Subcutaneous abdominal adipose tissue (tissue), 5 donors: ENCODE measurements at regions not wholly inside any gene's neighbourhood (a gene's known extent, or its start where the extent isn't known, plus 50 kb on each side); places are given as distances from the start of the nearest gene placed in this dataset.

ENCODE experiments used
- H3K27ac ChIP-seq: one replicate; pipeline ENCODE4 v1.7.0; 2013; ENCODE audit warnings: low read depth, mild to moderate bottlenecking, inconsistent platforms, low read length, moderate library complexity
- H3K27me3 ChIP-seq, 5 donors: one replicate each; pipeline ENCODE4 v1.7.0; 2013; ENCODE audit warnings: low read length in 5 of 5, inconsistent platforms in 1 of 5; ENCODE audit not compliant: control insufficient read depth in 5 of 5, insufficient read depth in 4 of 5
- H3K36me3 ChIP-seq, 5 donors: one replicate each; pipeline ENCODE4 v1.7.0; 2013; ENCODE audit warnings: low read length in 5 of 5; ENCODE audit not compliant: control insufficient read depth in 5 of 5, insufficient read depth in 5 of 5
- H3K4me1 ChIP-seq, 5 donors: one replicate each; pipeline ENCODE4 v1.7.0; 2013; ENCODE audit warnings: low read length in 5 of 5, mild to moderate bottlenecking in 3 of 5, moderate library complexity in 1 of 5; ENCODE audit not compliant: control insufficient read depth in 5 of 5, insufficient read depth in 5 of 5
- H3K4me3 ChIP-seq, 5 donors: one replicate each; pipeline ENCODE4 v1.7.0; 2013; ENCODE audit warnings: low read length in 5 of 5, low read depth in 1 of 5
- H3K9ac ChIP-seq, 5 donors: one replicate each; pipeline ENCODE4 v1.7.0; 2013; ENCODE audit warnings: low read length in 5 of 5, mild to moderate bottlenecking in 4 of 5, moderate library complexity in 3 of 5
- H3K9me3 ChIP-seq, 5 donors: one replicate each; pipeline ENCODE4 v1.7.0; 2013; ENCODE audit warnings: low read length in 5 of 5; ENCODE audit not compliant: control insufficient read depth in 5 of 5
- donor health status: healthy.
- donor health status: healthy.
- donor health status: healthy.
- donor health status: healthy.
- donor health status: healthy.

- Histone ChIP-seq H3K27me3 (no peaks in the 10 kb centered on the region), H3K36me3 (no peaks in the 10 kb centered on the region), H3K27ac (no peak overlapping the region)
These were observed 180.3 kb upstream of the LCORL start for GRCh38 chr4:18201885-18202284.

GRCh38 chr4:18198653-18199052 lies 177.1 kb upstream of the LCORL start:
- Histone ChIP-seq H3K27me3 (no peaks in the 10 kb centered on the region), H3K9me3 (no peaks in the 10 kb centered on the region), H3K36me3 (no peaks in the 10 kb centered on the region), H3K27ac (no peak overlapping the region), H3K4me1 (no peaks in the 10 kb centered on the region), H3K4me3 (no peak overlapping the region), H3K9ac (no peak overlapping the region)

More at GRCh38 chr4:18201885-18202284, 180.3 kb upstream of the LCORL start:
- H3K9ac ChIP-seq = no peak overlapping the region
- no peaks in the 10 kb centered on the region for H3K9me3 ChIP-seq
- no peak overlapping the region for H3K4me3 ChIP-seq
- H3K4me1 ChIP-seq = no peaks in the 10 kb centered on the region

DNA sequence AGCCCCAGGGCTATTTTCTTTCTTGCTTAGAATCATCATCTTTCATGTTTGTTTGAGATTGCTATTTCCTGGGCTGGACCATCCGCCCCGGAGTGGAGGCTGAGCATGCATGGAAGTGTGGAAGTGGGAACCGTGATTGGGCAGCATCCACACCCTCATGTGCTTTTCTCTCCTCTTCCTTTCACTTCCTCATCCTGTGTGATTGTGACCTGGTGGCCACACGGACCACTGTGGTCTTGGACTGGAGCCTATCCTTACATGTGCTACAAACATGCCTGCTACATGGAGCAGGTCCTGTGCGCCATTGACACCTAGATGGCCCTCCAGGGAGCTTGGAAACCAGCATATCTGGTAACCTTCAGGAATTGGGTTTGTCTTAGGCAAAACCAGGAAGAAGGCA lies 175.9 kb upstream of the LCORL start:
- no peaks in the 10 kb centered on the region for H3K36me3 ChIP-seq
- H3K4me1 ChIP-seq = no peaks in the 10 kb centered on the region
- H3K9ac ChIP-seq = no peak overlapping the region
- H3K4me3 ChIP-seq = no peak overlapping the region
- no peaks in the 10 kb centered on the region for H3K9me3 ChIP-seq
- no peak overlapping the region for H3K27ac ChIP-seq
- H3K27me3 ChIP-seq = no peaks in the 10 kb centered on the region

- no peak overlapping the region for H3K27ac ChIP-seq
- H3K9ac ChIP-seq = no peak overlapping the region
- H3K9me3 ChIP-seq = no peaks in the 10 kb centered on the region
- no peaks in the 10 kb centered on the region for H3K4me1 ChIP-seq
- H3K36me3 ChIP-seq = no peaks in the 10 kb centered on the region
- H3K27me3 ChIP-seq = no peaks in the 10 kb centered on the region
- no peak overlapping the region for H3K4me3 ChIP-seq
These were observed 172.7 kb upstream of the LCORL start for GRCh38 chr4:18194278-18194677.

DNA sequence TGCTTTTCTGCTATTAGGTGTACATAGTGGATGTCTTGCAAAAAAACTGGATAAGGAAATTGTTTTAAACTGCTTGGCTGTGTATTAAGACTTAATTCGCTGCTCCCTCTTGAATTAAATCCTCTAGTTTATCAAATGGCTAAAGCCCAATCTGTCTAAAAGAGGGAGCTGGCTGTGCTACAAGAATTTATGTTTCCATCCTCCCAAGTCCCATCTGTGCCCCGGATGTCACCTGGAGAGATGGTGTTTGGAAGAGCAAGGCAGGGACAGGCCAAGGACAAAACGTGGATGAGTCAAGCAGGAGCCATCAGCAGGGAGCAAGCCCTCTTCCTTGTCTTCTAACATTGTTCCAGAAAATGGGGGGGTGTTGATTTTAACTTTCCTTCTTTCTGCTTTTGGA lies 171.3 kb upstream of the LCORL start:
- Histone ChIP-seq H3K4me3 (no peak overlapping the region), H3K27ac (no peak overlapping the region), H3K9ac (no peak overlapping the region), H3K27me3 (no peaks in the 10 kb centered on the region), H3K4me1 (no peaks in the 10 kb centered on the region), H3K36me3 (no peaks in the 10 kb centered on the region), H3K9me3 (no peaks in the 10 kb centered on the region)

- Histone ChIP-seq H3K9ac (no peak overlapping the region), H3K4me3 (no peak overlapping the region), H3K36me3 (no peaks in the 10 kb centered on the region)
These were observed 163.9 kb upstream of the LCORL start for GRCh38 chr4:18185491-18185890.

DNA sequence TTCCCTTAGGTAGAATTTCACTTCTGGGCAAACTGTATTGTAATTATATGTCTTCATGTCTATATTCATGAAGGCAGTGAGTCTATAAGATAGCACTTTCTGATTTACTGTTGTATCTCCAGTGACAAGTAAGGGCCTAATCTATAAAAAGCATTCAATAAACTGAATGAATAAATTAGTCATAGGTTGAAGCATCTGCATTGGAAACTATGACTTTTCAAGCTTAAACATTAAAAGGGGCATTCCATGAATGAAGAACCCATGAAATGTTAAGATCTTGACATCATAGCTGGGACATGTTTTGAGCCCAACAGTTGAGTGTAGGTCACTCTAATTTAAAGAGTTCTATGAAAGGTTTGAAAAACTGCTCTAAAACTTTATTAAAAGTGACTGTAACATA lies 159.3 kb upstream of the LCORL start:
- no peak overlapping the region for H3K4me3 ChIP-seq
- H3K36me3 ChIP-seq = no peaks in the 10 kb centered on the region
- H3K9ac ChIP-seq = no peak overlapping the region
- no peaks in the 10 kb centered on the region for H3K9me3 ChIP-seq
- H3K27ac ChIP-seq = no peak overlapping the region
- H3K4me1 ChIP-seq = no peaks in the 10 kb centered on the region
- H3K27me3 ChIP-seq = no peaks in the 10 kb centered on the region

More at GRCh38 chr4:18185491-18185890, 163.9 kb upstream of the LCORL start:
- no peak overlapping the region for H3K27ac ChIP-seq
- no peaks in the 10 kb centered on the region for H3K9me3 ChIP-seq
- no peaks in the 10 kb centered on the region for H3K4me1 ChIP-seq
- no peaks in the 10 kb centered on the region for H3K27me3 ChIP-seq

GRCh38 chr4:18180122-18180521 lies 158.6 kb upstream of the LCORL start:
- H3K27ac ChIP-seq = no peak overlapping the region
- H3K4me1 ChIP-seq = no peaks in the 10 kb centered on the region

GRCh38 chr4:18171896-18172295 lies 150.3 kb upstream of the LCORL start:
- Histone ChIP-seq H3K27me3 (no peaks in the 10 kb centered on the region), H3K4me1 (no peaks in the 10 kb centered on the region), H3K36me3 (no peaks in the 10 kb centered on the region), H3K27ac (no peak overlapping the region), H3K4me3 (no peak overlapping the region), H3K9me3 (no peaks in the 10 kb centered on the region), H3K9ac (no peak overlapping the region)

More at GRCh38 chr4:18180122-18180521, 158.6 kb upstream of the LCORL start:
- no peaks in the 10 kb centered on the region for H3K27me3 ChIP-seq
- no peaks in the 10 kb centered on the region for H3K9me3 ChIP-seq
- no peak overlapping the region for H3K4me3 ChIP-seq
- no peaks in the 10 kb centered on the region for H3K36me3 ChIP-seq
- no peak overlapping the region for H3K9ac ChIP-seq

DNA sequence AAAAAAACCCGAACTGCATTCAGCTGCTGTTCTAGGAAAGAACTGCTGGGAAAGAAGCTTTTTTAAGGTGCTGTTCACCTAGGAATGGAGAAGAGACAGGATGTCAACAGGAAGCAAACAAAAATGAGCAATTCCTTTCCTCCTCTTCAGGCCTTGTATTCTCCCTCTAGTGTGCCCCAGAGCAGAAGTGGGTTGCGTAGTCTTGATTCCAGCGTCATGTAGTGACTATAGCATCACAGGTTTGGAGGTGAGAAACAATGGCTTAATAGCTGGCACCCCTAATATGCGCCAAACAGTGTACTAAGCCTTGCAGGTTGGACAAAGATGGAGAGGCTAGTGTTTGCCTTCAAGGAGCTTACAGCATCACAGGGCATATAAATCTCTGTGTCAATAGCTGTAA lies 146.3 kb upstream of the LCORL start:
- no peaks in the 10 kb centered on the region for H3K4me1 ChIP-seq
- H3K36me3 ChIP-seq = no peaks in the 10 kb centered on the region
- H3K9me3 ChIP-seq = no peaks in the 10 kb centered on the region
- no peak overlapping the region for H3K9ac ChIP-seq
- H3K4me3 ChIP-seq = no peak overlapping the region
- H3K27me3 ChIP-seq = no peaks in the 10 kb centered on the region
- no peak overlapping the region for H3K27ac ChIP-seq

DNA sequence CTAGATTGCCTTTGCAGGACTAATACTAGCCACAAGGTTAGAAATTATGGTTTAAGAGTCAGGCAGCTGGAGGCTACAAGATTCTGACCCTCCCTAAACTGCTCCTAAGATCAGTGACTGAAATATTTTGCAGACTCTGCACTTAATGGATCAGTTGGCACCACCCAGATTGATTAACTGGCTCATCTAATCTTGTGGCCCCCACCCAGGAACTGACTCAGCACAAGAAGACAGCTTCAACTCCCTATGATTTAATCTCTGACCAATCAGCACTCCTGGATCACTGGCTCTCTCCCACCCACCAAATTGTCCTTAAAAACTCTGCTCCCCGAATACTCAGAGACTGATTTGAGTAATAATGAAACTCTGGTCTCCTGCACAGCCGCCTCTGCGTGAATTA lies 145.4 kb upstream of the LCORL start:
- H3K9ac ChIP-seq = no peak overlapping the region
- no peaks in the 10 kb centered on the region for H3K9me3 ChIP-seq
- H3K36me3 ChIP-seq = no peaks in the 10 kb centered on the region
- no peak overlapping the region for H3K4me3 ChIP-seq
- no peak overlapping the region for H3K27ac ChIP-seq
- no peaks in the 10 kb centered on the region for H3K4me1 ChIP-seq
- no peaks in the 10 kb centered on the region for H3K27me3 ChIP-seq
